ENCODE measurements at regions not wholly inside any gene's neighbourhood (a gene's known extent, or its start where the extent isn't known, plus 50 kb on each side); places are given as distances from the start of the nearest gene placed in this dataset.

GRCh38 chr5:163766936-163767670 is 261.7 kb downstream of the MAT2B start:
- Mint-ChIP-seq H3K36me3 (no peaks in the 10 kb centered on the region), H3K4me3 (no peak overlapping the region), H3K27ac (no peak overlapping the region), H3K4me1 (no peaks in the 10 kb centered on the region), H3K27me3 (no peaks in the 10 kb centered on the region), H3K9me3 (peaks cover 0 to 8% (median 3%) of the 10 kb centered on the region in 7 donors)
- Histone ChIP-seq H3K27ac (ENCODE audit: insufficient read depth, low read length, poor library complexity, severe bottlenecking) (no peak overlapping the region), H3K36me3 (ENCODE audit: control insufficient read depth, insufficient read depth, low read length) (no peaks in the 10 kb centered on the region), H3K27me3 (ENCODE audit: control insufficient read depth, insufficient read depth, low read length) (no peaks in the 10 kb centered on the region), H3K4me1 (ENCODE audit: control insufficient read depth, insufficient read depth, low read length, poor library complexity, severe bottlenecking) (no peaks in the 10 kb centered on the region), H3K4me3 (ENCODE audit: low read depth, low read length) (no peak overlapping the region), H3K9me3 (ENCODE audit: control insufficient read depth in 2 of 2, low read length in 2 of 2) (no peaks in the 10 kb centered on the region)
- no peak for DNase-seq
- ATAC-seq (ENCODE audit: low read depth in 2 of 2) = no peak

GRCh38 chr5:163770625-163771024 is 265.2 kb downstream of the MAT2B start:
- no peak for DNase-seq

GRCh38 chr5:163772241-163772640 is 266.8 kb downstream of the MAT2B start:
- Histone ChIP-seq H3K4me1 (ENCODE audit: control insufficient read depth, insufficient read depth, low read length, poor library complexity, severe bottlenecking) (no peaks in the 10 kb centered on the region), H3K27ac (ENCODE audit: insufficient read depth, low read length, poor library complexity, severe bottlenecking) (no peak overlapping the region), H3K4me3 (ENCODE audit: low read depth, low read length) (no peak overlapping the region), H3K36me3 (ENCODE audit: control insufficient read depth, insufficient read depth, low read length) (no peaks in the 10 kb centered on the region), H3K27me3 (ENCODE audit: control insufficient read depth, insufficient read depth, low read length) (no peaks in the 10 kb centered on the region), H3K9me3 (ENCODE audit: control insufficient read depth in 2 of 2, low read length in 2 of 2) (no peaks in the 10 kb centered on the region)
- Mint-ChIP-seq H3K4me1 (no peaks in the 10 kb centered on the region), H3K9me3 (peaks cover 0 to 8% (median 3%) of the 10 kb centered on the region in 7 donors), H3K4me3 (no peak overlapping the region), H3K27me3 (no peaks in the 10 kb centered on the region), H3K27ac (no peak overlapping the region), H3K36me3 (no peaks in the 10 kb centered on the region)
- ATAC-seq (ENCODE audit: low read depth in 2 of 2) (no peak), DNase-seq (no peak)

More at GRCh38 chr5:163770625-163771024, 265.2 kb downstream of the MAT2B start:
- H3K4me3 Mint-ChIP-seq = no peak overlapping the region
- Histone ChIP-seq H3K27ac (ENCODE audit: insufficient read depth, low read length, poor library complexity, severe bottlenecking) (no peak overlapping the region), H3K4me3 (ENCODE audit: low read depth, low read length) (no peak overlapping the region), H3K9me3 (ENCODE audit: control insufficient read depth in 2 of 2, low read length in 2 of 2) (no peaks in the 10 kb centered on the region), H3K27me3 (ENCODE audit: control insufficient read depth, insufficient read depth, low read length) (no peaks in the 10 kb centered on the region), H3K4me1 (ENCODE audit: control insufficient read depth, insufficient read depth, low read length, poor library complexity, severe bottlenecking) (no peaks in the 10 kb centered on the region), H3K36me3 (ENCODE audit: control insufficient read depth, insufficient read depth, low read length) (no peaks in the 10 kb centered on the region)
- H3K27me3 Mint-ChIP-seq = no peaks in the 10 kb centered on the region
- H3K36me3 Mint-ChIP-seq = no peaks in the 10 kb centered on the region
- no peak overlapping the region for H3K27ac Mint-ChIP-seq
- peaks cover 0 to 8% (median 3%) of the 10 kb centered on the region in 7 donors for H3K9me3 Mint-ChIP-seq
- ATAC-seq (ENCODE audit: low read depth in 2 of 2) = no peak
- no peaks in the 10 kb centered on the region for H3K4me1 Mint-ChIP-seq

GRCh38 chr5:163772644-163773043 is 267.2 kb downstream of the MAT2B start:
- Histone ChIP-seq H3K4me3 (ENCODE audit: low read depth, low read length) (no peak overlapping the region), H3K27me3 (ENCODE audit: control insufficient read depth, insufficient read depth, low read length) (no peaks in the 10 kb centered on the region), H3K4me1 (ENCODE audit: control insufficient read depth, insufficient read depth, low read length, poor library complexity, severe bottlenecking) (no peaks in the 10 kb centered on the region), H3K36me3 (ENCODE audit: control insufficient read depth, insufficient read depth, low read length) (no peaks in the 10 kb centered on the region), H3K27ac (ENCODE audit: insufficient read depth, low read length, poor library complexity, severe bottlenecking) (no peak overlapping the region), H3K9me3 (ENCODE audit: control insufficient read depth in 2 of 2, low read length in 2 of 2) (no peaks in the 10 kb centered on the region)
- DNase-seq (no peak), ATAC-seq (ENCODE audit: low read depth in 2 of 2) (no peak)
- no peak overlapping the region for H3K27ac Mint-ChIP-seq
- no peak overlapping the region for H3K4me3 Mint-ChIP-seq
- no peaks in the 10 kb centered on the region for H3K4me1 Mint-ChIP-seq
- H3K9me3 Mint-ChIP-seq = peaks cover 0 to 8% (median 3%) of the 10 kb centered on the region in 7 donors
- H3K27me3 Mint-ChIP-seq = no peaks in the 10 kb centered on the region
- no peaks in the 10 kb centered on the region for H3K36me3 Mint-ChIP-seq

- H3K9me3 Mint-ChIP-seq = peaks cover 0 to 8% (median 4%) of the 10 kb centered on the region in 7 donors
- no peak for DNase-seq
- H3K27me3 ChIP-seq (ENCODE audit: control insufficient read depth, insufficient read depth, low read length) = no peaks in the 10 kb centered on the region
- no peak overlapping the region for H3K27ac ChIP-seq (ENCODE audit: insufficient read depth, low read length, poor library complexity, severe bottlenecking)
- no peak overlapping the region for H3K4me3 Mint-ChIP-seq
- no peaks in the 10 kb centered on the region for H3K27me3 Mint-ChIP-seq
- no peaks in the 10 kb centered on the region for H3K4me1 ChIP-seq (ENCODE audit: control insufficient read depth, insufficient read depth, low read length, poor library complexity, severe bottlenecking)
- H3K36me3 Mint-ChIP-seq = no peaks in the 10 kb centered on the region
- no peak overlapping the region for H3K27ac Mint-ChIP-seq
- no peak for ATAC-seq (ENCODE audit: low read depth in 2 of 2)
- no peaks in the 10 kb centered on the region for H3K36me3 ChIP-seq (ENCODE audit: control insufficient read depth, insufficient read depth, low read length)
- no peaks in the 10 kb centered on the region for H3K9me3 ChIP-seq (ENCODE audit: control insufficient read depth in 2 of 2, low read length in 2 of 2)
- no peak overlapping the region for H3K4me3 ChIP-seq (ENCODE audit: low read depth, low read length)
- H3K4me1 Mint-ChIP-seq = no peaks in the 10 kb centered on the region
Measured at GRCh38 chr5:163773226-163773625, 267.8 kb downstream of the MAT2B start.

GRCh38 chr5:163789870-163790269 is 284.5 kb downstream of the MAT2B start:
- Mint-ChIP-seq H3K4me1 (no peaks in the 10 kb centered on the region), H3K9me3 (peaks cover 0 to 22% (median 4%) of the 10 kb centered on the region in 7 donors), H3K27me3 (no peaks in the 10 kb centered on the region), H3K4me3 (no peak overlapping the region), H3K27ac (no peak overlapping the region), H3K36me3 (no peaks in the 10 kb centered on the region)
- ATAC-seq (ENCODE audit: low read depth in 2 of 2) (no peak), DNase-seq (no peak)
- Histone ChIP-seq H3K27ac (ENCODE audit: insufficient read depth, low read length, poor library complexity, severe bottlenecking) (no peak overlapping the region), H3K4me3 (ENCODE audit: low read depth, low read length) (no peak overlapping the region), H3K4me1 (ENCODE audit: control insufficient read depth, insufficient read depth, low read length, poor library complexity, severe bottlenecking) (no peaks in the 10 kb centered on the region), H3K36me3 (ENCODE audit: control insufficient read depth, insufficient read depth, low read length) (no peaks in the 10 kb centered on the region), H3K9me3 (ENCODE audit: control insufficient read depth in 2 of 2, low read length in 2 of 2) (no peaks in the 10 kb centered on the region), H3K27me3 (ENCODE audit: control insufficient read depth, insufficient read depth, low read length) (no peaks in the 10 kb centered on the region)

GRCh38 chr5:163790497-163790896 is 285.1 kb downstream of the MAT2B start:
- Mint-ChIP-seq H3K4me1 (no peaks in the 10 kb centered on the region), H3K4me3 (no peak overlapping the region), H3K9me3 (peaks cover 0 to 22% (median 4%) of the 10 kb centered on the region in 7 donors), H3K27me3 (no peaks in the 10 kb centered on the region), H3K36me3 (no peaks in the 10 kb centered on the region), H3K27ac (no peak overlapping the region)
- DNase-seq (no peak), ATAC-seq (ENCODE audit: low read depth in 2 of 2) (no peak)
- Histone ChIP-seq H3K36me3 (ENCODE audit: control insufficient read depth, insufficient read depth, low read length) (no peaks in the 10 kb centered on the region), H3K4me3 (ENCODE audit: low read depth, low read length) (no peak overlapping the region), H3K27me3 (ENCODE audit: control insufficient read depth, insufficient read depth, low read length) (no peaks in the 10 kb centered on the region), H3K27ac (ENCODE audit: insufficient read depth, low read length, poor library complexity, severe bottlenecking) (no peak overlapping the region), H3K9me3 (ENCODE audit: control insufficient read depth in 2 of 2, low read length in 2 of 2) (no peaks in the 10 kb centered on the region), H3K4me1 (ENCODE audit: control insufficient read depth, insufficient read depth, low read length, poor library complexity, severe bottlenecking) (no peaks in the 10 kb centered on the region)

GRCh38 chr5:163794993-163795392 is 289.6 kb downstream of the MAT2B start:
- H3K27ac ChIP-seq (ENCODE audit: insufficient read depth, low read length, poor library complexity, severe bottlenecking) = no peak overlapping the region
- no peaks in the 10 kb centered on the region for H3K27me3 ChIP-seq (ENCODE audit: control insufficient read depth, insufficient read depth, low read length)
- DNase-seq (no peak), ATAC-seq (ENCODE audit: low read depth in 2 of 2) (no peak)
- H3K9me3 ChIP-seq (ENCODE audit: control insufficient read depth in 2 of 2, low read length in 2 of 2) = no peaks in the 10 kb centered on the region
- Mint-ChIP-seq H3K9me3 (peaks cover 0 to 26% (median 2%) of the 10 kb centered on the region in 7 donors), H3K36me3 (no peaks in the 10 kb centered on the region), H3K4me1 (no peaks in the 10 kb centered on the region), H3K27ac (no peak overlapping the region), H3K27me3 (no peaks in the 10 kb centered on the region), H3K4me3 (no peak overlapping the region)
- no peak overlapping the region for H3K4me3 ChIP-seq (ENCODE audit: low read depth, low read length)
- H3K36me3 ChIP-seq (ENCODE audit: control insufficient read depth, insufficient read depth, low read length) = no peaks in the 10 kb centered on the region
- H3K4me1 ChIP-seq (ENCODE audit: control insufficient read depth, insufficient read depth, low read length, poor library complexity, severe bottlenecking) = no peaks in the 10 kb centered on the region
